ENCODE measurements at regions not wholly inside any gene's neighbourhood (a gene's known extent, or its start where the extent isn't known, plus 50 kb on each side); places are given as distances from the start of the nearest gene placed in this dataset.

GRCh38 chr10:52979295-52979990 lies 206.9 kb upstream of the MBL2 start:
- Mint-ChIP-seq H3K9me3 (ENCODE audit: insufficient read depth) (no peaks in the 10 kb centered on the region), H3K4me1 (no peaks in the 10 kb centered on the region), H3K4me3 (no peak overlapping the region), H3K27me3 (no peaks in the 10 kb centered on the region), H3K27ac (no peak overlapping the region)
- no CpG with 5 or more reads among the region's 3 CpGs for WGBS (ENCODE audit: insufficient coverage)
- H3K4me1 ChIP-seq (ENCODE audit: control insufficient read depth in 2 of 2, insufficient read depth in 2 of 2, low read length in 2 of 2) = no peaks in the 10 kb centered on the region
- intact Hi-C loops (cut with micrococcal nuclease) = no loop called here
- no peak overlapping the region for H3K27ac ChIP-seq (ENCODE audit: low read length in 2 of 2)
- no peak for DNase-seq
- no peaks in the 10 kb centered on the region for H3K79me2 ChIP-seq (ENCODE audit: control insufficient read depth, insufficient read depth, low read length)
- no peak overlapping the region for H3K9ac ChIP-seq (ENCODE audit: low read length)
- no peaks in the 10 kb centered on the region for H3K36me3 ChIP-seq (replicated peaks in 1 of 2; ENCODE audit: control extremely low read depth in 1 of 2, control insufficient read depth in 1 of 2, extremely low read depth in 1 of 2, insufficient read depth in 2 of 2, low read length in 1 of 2)
- no peaks in the 10 kb centered on the region for H3K9me3 ChIP-seq (ENCODE audit: control extremely low read depth in 1 of 3, control insufficient read depth in 2 of 3, insufficient read depth in 1 of 3, low read length in 2 of 3)
- CTCF ChIA-PET = no interaction called here
- no peak overlapping the region for H3K4me3 ChIP-seq (ENCODE audit: control extremely low read depth in 1 of 5, extremely low read depth in 1 of 5, insufficient read depth in 1 of 5, low read depth in 2 of 5, low read length in 4 of 5)
- no peaks in the 10 kb centered on the region for H4K20me1 ChIP-seq (ENCODE audit: control insufficient read depth, insufficient read depth, low read length, poor library complexity, severe bottlenecking)
- H2AFZ ChIP-seq (ENCODE audit: insufficient read depth, low read depth, low read length, poor library complexity, severe bottlenecking) = no peak overlapping the region
- no peak for ATAC-seq (ENCODE audit: low read depth)
- no peaks in the 10 kb centered on the region for H3K27me3 ChIP-seq (replicated peaks in 1 of 4; ENCODE audit: control extremely low read depth in 1 of 4, control insufficient read depth in 3 of 4, insufficient read depth in 4 of 4, low read length in 3 of 4)
- POLR2A ChIA-PET = no interaction called here
- H3K4me2 ChIP-seq (replicated peaks; ENCODE audit: low read depth, low read length, poor library complexity, severe bottlenecking) = no peak overlapping the region
- no peak for TF ChIP-seq EZH2 (IDR thresholded peaks at IDR 0.05; ENCODE audit: borderline replicate concordance, insufficient read depth, low read depth, low read length, poor library complexity, severe bottlenecking)
- TF ChIP-seq CTCF (IDR thresholded peaks at IDR 0.05) = no peak

GRCh38 chr10:52977581-52977980 lies 205.0 kb upstream of the MBL2 start:
- Mint-ChIP-seq H3K27ac (no peak overlapping the region), H3K4me3 (no peak overlapping the region), H3K4me1 (no peaks in the 10 kb centered on the region), H3K9me3 (ENCODE audit: insufficient read depth) (peaks cover 2% of the 10 kb centered on the region), H3K27me3 (no peaks in the 10 kb centered on the region)
- H3K27ac ChIP-seq (ENCODE audit: low read length in 2 of 2) = no peak overlapping the region
- peaks cover 0 to 5% (median 0%) of the 10 kb centered on the region in 3 donors for H3K9me3 ChIP-seq (ENCODE audit: control extremely low read depth in 1 of 3, control insufficient read depth in 2 of 3, insufficient read depth in 1 of 3, low read length in 2 of 3)
- no peaks in the 10 kb centered on the region for H3K36me3 ChIP-seq (replicated peaks in 1 of 2; ENCODE audit: control extremely low read depth in 1 of 2, control insufficient read depth in 1 of 2, extremely low read depth in 1 of 2, insufficient read depth in 2 of 2, low read length in 1 of 2)
- ChIA-PET POLR2A (no interaction called here), CTCF (no interaction called here)
- no peaks in the 10 kb centered on the region for H3K27me3 ChIP-seq (replicated peaks in 1 of 4; ENCODE audit: control extremely low read depth in 1 of 4, control insufficient read depth in 3 of 4, insufficient read depth in 4 of 4, low read length in 3 of 4)
- H3K79me2 ChIP-seq (ENCODE audit: control insufficient read depth, insufficient read depth, low read length) = no peaks in the 10 kb centered on the region
- no peaks in the 10 kb centered on the region for H4K20me1 ChIP-seq (ENCODE audit: control insufficient read depth, insufficient read depth, low read length, poor library complexity, severe bottlenecking)
- WGBS (ENCODE audit: insufficient coverage) = 100% methylated on average over 1 of the region's 2 CpGs
- DNase-seq = no peak
- H3K4me3 ChIP-seq (ENCODE audit: control extremely low read depth in 1 of 5, extremely low read depth in 1 of 5, insufficient read depth in 1 of 5, low read depth in 2 of 5, low read length in 4 of 5) = no peak overlapping the region
- no peak for TF ChIP-seq EZH2 (IDR thresholded peaks at IDR 0.05; ENCODE audit: borderline replicate concordance, insufficient read depth, low read depth, low read length, poor library complexity, severe bottlenecking)
- TF ChIP-seq CTCF (IDR thresholded peaks at IDR 0.05) = no peak
- intact Hi-C loops (cut with micrococcal nuclease) = no loop called here
- H3K9ac ChIP-seq (ENCODE audit: low read length) = no peak overlapping the region
- no peak overlapping the region for H2AFZ ChIP-seq (ENCODE audit: insufficient read depth, low read depth, low read length, poor library complexity, severe bottlenecking)
- H3K4me2 ChIP-seq (replicated peaks; ENCODE audit: low read depth, low read length, poor library complexity, severe bottlenecking) = no peak overlapping the region
- no peak for ATAC-seq (ENCODE audit: low read depth)
- no peaks in the 10 kb centered on the region for H3K4me1 ChIP-seq (ENCODE audit: control insufficient read depth in 2 of 2, insufficient read depth in 2 of 2, low read length in 2 of 2)

Measured in B cell (primary cell).